ENCODE measurements at regions not wholly inside any gene's neighbourhood (a gene's known extent, or its start where the extent isn't known, plus 50 kb on each side); places are given as distances from the start of the nearest gene placed in this dataset.

DNA sequence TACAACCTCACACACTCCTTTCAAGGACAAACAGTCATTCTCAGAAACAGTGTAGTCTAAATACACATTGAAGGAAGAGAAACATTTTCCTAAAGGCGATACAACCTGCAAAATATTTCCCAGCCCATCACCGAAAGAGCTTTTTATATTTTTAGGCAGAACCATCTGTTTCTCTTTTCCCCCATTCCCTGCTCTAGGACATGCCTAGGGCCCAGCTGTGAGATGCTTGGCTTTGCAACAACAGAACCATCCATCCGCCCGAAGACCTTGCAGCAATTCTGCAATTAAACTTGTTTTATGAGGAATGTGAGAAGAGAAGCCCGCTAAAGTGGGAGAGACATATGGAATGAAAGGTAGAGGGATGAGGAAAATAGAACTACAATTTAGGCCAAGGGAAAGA lies 105.6 kb upstream of the RFX8 start:
- no peak for TF ChIP-seq POLR2A (IDR thresholded peaks at IDR 0.05)
- no peak for TF ChIP-seq POLR2AphosphoS5 (IDR thresholded peaks at IDR 0.05)
- TF ChIP-seq, protein P1, sequence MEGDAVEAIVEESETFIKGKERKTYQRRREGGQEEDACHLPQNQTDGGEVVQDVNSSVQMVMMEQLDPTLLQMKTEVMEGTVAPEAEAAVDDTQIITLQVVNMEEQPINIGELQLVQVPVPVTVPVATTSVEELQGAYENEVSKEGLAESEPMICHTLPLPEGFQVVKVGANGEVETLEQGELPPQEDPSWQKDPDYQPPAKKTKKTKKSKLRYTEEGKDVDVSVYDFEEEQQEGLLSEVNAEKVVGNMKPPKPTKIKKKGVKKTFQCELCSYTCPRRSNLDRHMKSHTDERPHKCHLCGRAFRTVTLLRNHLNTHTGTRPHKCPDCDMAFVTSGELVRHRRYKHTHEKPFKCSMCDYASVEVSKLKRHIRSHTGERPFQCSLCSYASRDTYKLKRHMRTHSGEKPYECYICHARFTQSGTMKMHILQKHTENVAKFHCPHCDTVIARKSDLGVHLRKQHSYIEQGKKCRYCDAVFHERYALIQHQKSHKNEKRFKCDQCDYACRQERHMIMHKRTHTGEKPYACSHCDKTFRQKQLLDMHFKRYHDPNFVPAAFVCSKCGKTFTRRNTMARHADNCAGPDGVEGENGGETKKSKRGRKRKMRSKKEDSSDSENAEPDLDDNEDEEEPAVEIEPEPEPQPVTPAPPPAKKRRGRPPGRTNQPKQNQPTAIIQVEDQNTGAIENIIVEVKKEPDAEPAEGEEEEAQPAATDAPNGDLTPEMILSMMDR (IDR thresholded peaks at IDR 0.05): no peak

Data from transverse colon (tissue), 4 donors.